GM23338 (cell line): ENCODE measurements at regions not wholly inside any gene's neighbourhood (a gene's known extent, or its start where the extent isn't known, plus 50 kb on each side); places are given as distances from the start of the nearest gene placed in this dataset.

ENCODE experiments used
- ATAC-seq: fragments of 200-7000 bp; cut with Tn5 transposase; 3 replicates; pipeline ENCODE4 v1.9.1; 2020
- DNase-seq: peaks from one replicate; pipeline ENCODE4 v3.0.0-alpha.2; 2015; ENCODE audit warnings: low spot score
- H2AFZ ChIP-seq: fragments of 200-600 bp; sonication (generic); 2 replicates; pipeline ENCODE4 v1.8.0; 2016; ENCODE audit warnings: antibody characterized with exemption, mild to moderate bottlenecking, moderate library complexity
- H3F3A ChIP-seq: fragments of 200-600 bp; sonication (generic); replicated peaks from 2 replicates; pipeline ENCODE4 v1.8.0; 2017; ENCODE audit warnings: antibody characterized with exemption, mixed run types, low read depth
- H3K27ac ChIP-seq: fragments of 200-600 bp; sonication (generic); 2 replicates; pipeline ENCODE4 v1.6.1; 2016; ENCODE audit warnings: low read depth
- H3K27me3 ChIP-seq: fragments of 200-600 bp; sonication (generic); 2 replicates; pipeline ENCODE4 v1.8.0; 2016; ENCODE audit warnings: mild to moderate bottlenecking, mixed run types, moderate library complexity; ENCODE audit not compliant: insufficient read depth
- H3K36me3 ChIP-seq: fragments of 200-600 bp; sonication (generic); 2 replicates; pipeline ENCODE4 v1.8.0; 2016; ENCODE audit warnings: mild to moderate bottlenecking; ENCODE audit not compliant: insufficient read depth
- H3K4me1 ChIP-seq: fragments of 200-600 bp; sonication (generic); 2 replicates; pipeline ENCODE4 v1.8.0; 2016; ENCODE audit warnings: mild to moderate bottlenecking, moderate library complexity; ENCODE audit not compliant: insufficient read depth
- H3K4me2 ChIP-seq: fragments of 200-600 bp; sonication (generic); 2 replicates; pipeline ENCODE4 v1.7.1; 2017; ENCODE audit warnings: mixed run types
- H3K4me3 ChIP-seq: fragments of 200-600 bp; sonication (generic); 2 replicates; pipeline ENCODE4 v1.6.1; 2016; ENCODE audit warnings: mixed run types
- H3K79me2 ChIP-seq: fragments of 200-600 bp; sonication (generic); replicated peaks from 2 replicates; pipeline ENCODE4 v1.8.0; 2017; ENCODE audit warnings: mild to moderate bottlenecking; ENCODE audit not compliant: insufficient read depth
- H3K9me2 ChIP-seq: fragments of 200-600 bp; sonication (generic); 2 replicates; pipeline ENCODE4 v1.8.0; 2017; ENCODE audit not compliant: insufficient read depth
- H4K20me1 ChIP-seq: fragments of 200-600 bp; sonication (generic); replicated peaks from 2 replicates; pipeline ENCODE4 v1.8.0; 2017; ENCODE audit warnings: mild to moderate bottlenecking; ENCODE audit not compliant: insufficient read depth
- H3K27ac Mint-ChIP-seq: 2 replicates; pipeline ENCODE4 v1.8.0; 2020; ENCODE audit warnings: inconsistent platforms, mild to moderate bottlenecking, moderate library complexity, mixed read lengths
- H3K27me3 Mint-ChIP-seq: 3 replicates; pipeline ENCODE4 v1.8.0; 2022; ENCODE audit warnings: low read depth, mild to moderate bottlenecking, moderate library complexity, mixed read lengths, inconsistent platforms; ENCODE audit not compliant: insufficient read depth, poor library complexity
- H3K36me3 Mint-ChIP-seq: 3 replicates; pipeline ENCODE4 v1.8.0; 2021; ENCODE audit warnings: low read depth, mild to moderate bottlenecking, inconsistent platforms, moderate library complexity, mixed read lengths
- H3K4me1 Mint-ChIP-seq: 3 replicates; pipeline ENCODE4 v1.8.0; 2020; ENCODE audit warnings: mild to moderate bottlenecking, inconsistent platforms, mixed read lengths
- H3K4me3 Mint-ChIP-seq: 3 replicates; pipeline ENCODE4 v1.8.0; 2021; ENCODE audit warnings: moderate library complexity, mild to moderate bottlenecking, inconsistent platforms, mixed read lengths
- H3K9me3 Mint-ChIP-seq: 3 replicates; pipeline ENCODE4 v1.8.0; 2020; ENCODE audit warnings: moderate library complexity, mild to moderate bottlenecking, inconsistent platforms, mixed read lengths
- CREB1 ChIP-seq: fragments of 250-450 bp; sonication (Bioruptor Pico); IDR thresholded peaks from 2 replicates; pipeline ENCODE4 v1.5.0; 2020; ENCODE audit warnings: low read depth, mild to moderate bottlenecking, moderate library complexity
- EZH2 ChIP-seq: fragments of 200-600 bp; sonication (generic); IDR thresholded peaks from one replicate; pipeline ENCODE4 v1.8.0; 2017; ENCODE audit warnings: antibody characterized with exemption, mild to moderate bottlenecking, low read depth; ENCODE audit not compliant: unreplicated experiment
- EZH2phosphoT487 ChIP-seq: fragments of 200-600 bp; sonication (generic); IDR thresholded peaks from one replicate; pipeline ENCODE4 v1.8.1; 2018; ENCODE audit warnings: antibody characterized with exemption; ENCODE audit not compliant: unreplicated experiment
- JUNB ChIP-seq: IDR thresholded peaks from one replicate; pipeline ENCODE4 v1.6.1; 2016; ENCODE audit warnings: antibody characterized with exemption; ENCODE audit not compliant: unreplicated experiment
- NANOG ChIP-seq: IDR thresholded peaks from 2 replicates; pipeline ENCODE4 v1.6.1; 2016; ENCODE audit warnings: antibody characterized with exemption, borderline replicate concordance
- POLR2AphosphoS5 ChIP-seq: IDR thresholded peaks from 2 replicates; pipeline ENCODE4 v1.6.1; 2016; ENCODE audit warnings: antibody characterized with exemption, low read depth
- STAT1 ChIP-seq: IDR thresholded peaks from one replicate; pipeline ENCODE4 v1.6.1; 2016; ENCODE audit warnings: antibody characterized with exemption; ENCODE audit not compliant: unreplicated experiment
- ZNF114 ChIP-seq: fragments of 250-450 bp; sonication (Bioruptor Pico); IDR thresholded peaks from 2 replicates; pipeline ENCODE4 v1.5.0; 2020; ENCODE audit warnings: mild to moderate bottlenecking, moderate library complexity
- ZNF331 ChIP-seq: fragments of 250-450 bp; sonication (Bioruptor Pico); IDR thresholded peaks from 2 replicates; pipeline ENCODE4 v1.5.0; 2020; ENCODE audit warnings: low read depth, mild to moderate bottlenecking, moderate library complexity
- TF ChIP-seq, protein P1 (sequence below): IDR thresholded peaks from 2 replicates; pipeline ENCODE4 v1.6.1; 2016; ENCODE audit warnings: antibody characterized with exemption
- TF ChIP-seq, protein P2 (sequence below): fragments of 250-450 bp; sonication (Bioruptor Pico); IDR thresholded peaks from 2 replicates; pipeline ENCODE4 v1.5.0; 2020; ENCODE audit warnings: mild to moderate bottlenecking, moderate library complexity
- TF ChIP-seq, protein P3 (sequence below): IDR thresholded peaks from one replicate; pipeline ENCODE4 v1.6.1; 2018; ENCODE audit warnings: antibody characterized with exemption; ENCODE audit not compliant: unreplicated experiment
- TF ChIP-seq, protein P4 (sequence below), 2 experiments: fragments of 200-600 bp in 1 of 2; sonication (generic) in 1 of 2; conservative IDR thresholded peaks; 2 replicates each; pipeline versions ENCODE4 v1.5.1 to v1.6.1; 2016 to 2017; ENCODE audit warnings: antibody characterized with exemption in 2 of 2, low read depth in 2 of 2, mild to moderate bottlenecking in 2 of 2, moderate library complexity in 1 of 2

DNA sequence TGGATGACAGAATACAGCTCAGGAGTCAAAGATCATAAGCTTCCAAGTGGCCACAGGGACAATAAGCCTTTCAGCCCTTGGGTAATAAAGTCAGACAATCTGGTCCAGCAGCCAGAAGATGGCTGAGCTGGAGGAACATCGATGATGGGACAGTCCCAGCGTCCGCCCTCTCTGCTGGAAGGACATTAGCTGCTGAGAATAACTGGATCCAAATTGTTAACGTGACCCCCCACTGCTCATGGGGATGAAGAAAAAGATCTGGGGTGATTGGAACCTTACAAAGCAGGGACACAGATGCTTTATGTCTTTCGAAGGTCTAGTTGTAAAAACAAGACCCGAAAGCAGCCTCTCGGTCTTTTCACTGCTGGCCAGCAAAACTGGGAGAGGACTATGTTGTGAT lies 71.0 kb downstream of the IGLL5 start:
- H3K27me3 Mint-ChIP-seq, result peaks cover 17% of the 10 kb centered on the region
- TF ChIP-seq EZH2 (no peak), NANOG (no peak), ZNF331 (CRISPR knock-in tag) (no peak), ZNF114 (no peak), CREB1 (CRISPR knock-in tag) (no peak), STAT1 (no peak), EZH2phosphoT487 (no peak), POLR2AphosphoS5 (no peak), JUNB (no peak)
- TF ChIP-seq, protein P1, sequence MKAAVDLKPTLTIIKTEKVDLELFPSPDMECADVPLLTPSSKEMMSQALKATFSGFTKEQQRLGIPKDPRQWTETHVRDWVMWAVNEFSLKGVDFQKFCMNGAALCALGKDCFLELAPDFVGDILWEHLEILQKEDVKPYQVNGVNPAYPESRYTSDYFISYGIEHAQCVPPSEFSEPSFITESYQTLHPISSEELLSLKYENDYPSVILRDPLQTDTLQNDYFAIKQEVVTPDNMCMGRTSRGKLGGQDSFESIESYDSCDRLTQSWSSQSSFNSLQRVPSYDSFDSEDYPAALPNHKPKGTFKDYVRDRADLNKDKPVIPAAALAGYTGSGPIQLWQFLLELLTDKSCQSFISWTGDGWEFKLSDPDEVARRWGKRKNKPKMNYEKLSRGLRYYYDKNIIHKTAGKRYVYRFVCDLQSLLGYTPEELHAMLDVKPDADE, result no peak
- TF ChIP-seq, protein P2, sequence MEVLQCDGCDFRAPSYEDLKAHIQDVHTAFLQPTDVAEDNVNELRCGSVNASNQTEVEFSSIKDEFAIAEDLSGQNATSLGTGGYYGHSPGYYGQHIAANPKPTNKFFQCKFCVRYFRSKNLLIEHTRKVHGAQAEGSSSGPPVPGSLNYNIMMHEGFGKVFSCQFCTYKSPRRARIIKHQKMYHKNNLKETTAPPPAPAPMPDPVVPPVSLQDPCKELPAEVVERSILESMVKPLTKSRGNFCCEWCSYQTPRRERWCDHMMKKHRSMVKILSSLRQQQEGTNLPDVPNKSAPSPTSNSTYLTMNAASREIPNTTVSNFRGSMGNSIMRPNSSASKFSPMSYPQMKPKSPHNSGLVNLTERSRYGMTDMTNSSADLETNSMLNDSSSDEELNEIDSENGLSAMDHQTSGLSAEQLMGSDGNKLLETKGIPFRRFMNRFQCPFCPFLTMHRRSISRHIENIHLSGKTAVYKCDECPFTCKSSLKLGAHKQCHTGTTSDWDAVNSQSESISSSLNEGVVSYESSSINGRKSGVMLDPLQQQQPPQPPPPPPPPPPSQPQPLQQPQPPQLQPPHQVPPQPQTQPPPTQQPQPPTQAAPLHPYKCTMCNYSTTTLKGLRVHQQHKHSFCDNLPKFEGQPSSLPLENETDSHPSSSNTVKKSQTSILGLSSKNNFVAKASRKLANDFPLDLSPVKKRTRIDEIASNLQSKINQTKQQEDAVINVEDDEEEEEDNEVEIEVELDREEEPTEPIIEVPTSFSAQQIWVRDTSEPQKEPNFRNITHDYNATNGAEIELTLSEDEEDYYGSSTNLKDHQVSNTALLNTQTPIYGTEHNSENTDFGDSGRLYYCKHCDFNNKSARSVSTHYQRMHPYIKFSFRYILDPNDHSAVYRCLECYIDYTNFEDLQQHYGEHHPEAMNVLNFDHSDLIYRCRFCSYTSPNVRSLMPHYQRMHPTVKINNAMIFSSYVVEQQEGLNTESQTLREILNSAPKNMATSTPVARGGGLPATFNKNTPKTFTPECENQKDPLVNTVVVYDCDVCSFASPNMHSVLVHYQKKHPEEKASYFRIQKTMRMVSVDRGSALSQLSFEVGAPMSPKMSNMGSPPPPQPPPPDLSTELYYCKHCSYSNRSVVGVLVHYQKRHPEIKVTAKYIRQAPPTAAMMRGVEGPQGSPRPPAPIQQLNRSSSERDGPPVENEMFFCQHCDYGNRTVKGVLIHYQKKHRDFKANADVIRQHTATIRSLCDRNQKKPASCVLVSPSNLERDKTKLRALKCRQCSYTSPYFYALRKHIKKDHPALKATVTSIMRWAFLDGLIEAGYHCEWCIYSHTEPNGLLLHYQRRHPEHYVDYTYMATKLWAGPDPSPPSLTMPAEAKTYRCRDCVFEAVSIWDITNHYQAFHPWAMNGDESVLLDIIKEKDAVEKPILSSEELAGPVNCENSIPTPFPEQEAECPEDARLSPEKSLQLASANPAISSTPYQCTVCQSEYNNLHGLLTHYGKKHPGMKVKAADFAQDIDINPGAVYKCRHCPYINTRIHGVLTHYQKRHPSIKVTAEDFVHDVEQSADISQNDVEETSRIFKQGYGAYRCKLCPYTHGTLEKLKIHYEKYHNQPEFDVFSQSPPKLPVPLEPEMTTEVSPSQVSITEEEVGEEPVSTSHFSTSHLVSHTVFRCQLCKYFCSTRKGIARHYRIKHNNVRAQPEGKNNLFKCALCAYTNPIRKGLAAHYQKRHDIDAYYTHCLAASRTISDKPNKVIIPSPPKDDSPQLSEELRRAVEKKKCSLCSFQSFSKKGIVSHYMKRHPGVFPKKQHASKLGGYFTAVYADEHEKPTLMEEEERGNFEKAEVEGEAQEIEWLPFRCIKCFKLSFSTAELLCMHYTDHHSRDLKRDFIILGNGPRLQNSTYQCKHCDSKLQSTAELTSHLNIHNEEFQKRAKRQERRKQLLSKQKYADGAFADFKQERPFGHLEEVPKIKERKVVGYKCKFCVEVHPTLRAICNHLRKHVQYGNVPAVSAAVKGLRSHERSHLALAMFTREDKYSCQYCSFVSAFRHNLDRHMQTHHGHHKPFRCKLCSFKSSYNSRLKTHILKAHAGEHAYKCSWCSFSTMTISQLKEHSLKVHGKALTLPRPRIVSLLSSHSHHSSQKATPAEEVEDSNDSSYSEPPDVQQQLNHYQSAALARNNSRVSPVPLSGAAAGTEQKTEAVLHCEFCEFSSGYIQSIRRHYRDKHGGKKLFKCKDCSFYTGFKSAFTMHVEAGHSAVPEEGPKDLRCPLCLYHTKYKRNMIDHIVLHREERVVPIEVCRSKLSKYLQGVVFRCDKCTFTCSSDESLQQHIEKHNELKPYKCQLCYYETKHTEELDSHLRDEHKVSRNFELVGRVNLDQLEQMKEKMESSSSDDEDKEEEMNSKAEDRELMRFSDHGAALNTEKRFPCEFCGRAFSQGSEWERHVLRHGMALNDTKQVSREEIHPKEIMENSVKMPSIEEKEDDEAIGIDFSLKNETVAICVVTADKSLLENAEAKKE (CRISPR knock-in tag), result no peak
- TF ChIP-seq, protein P3, sequence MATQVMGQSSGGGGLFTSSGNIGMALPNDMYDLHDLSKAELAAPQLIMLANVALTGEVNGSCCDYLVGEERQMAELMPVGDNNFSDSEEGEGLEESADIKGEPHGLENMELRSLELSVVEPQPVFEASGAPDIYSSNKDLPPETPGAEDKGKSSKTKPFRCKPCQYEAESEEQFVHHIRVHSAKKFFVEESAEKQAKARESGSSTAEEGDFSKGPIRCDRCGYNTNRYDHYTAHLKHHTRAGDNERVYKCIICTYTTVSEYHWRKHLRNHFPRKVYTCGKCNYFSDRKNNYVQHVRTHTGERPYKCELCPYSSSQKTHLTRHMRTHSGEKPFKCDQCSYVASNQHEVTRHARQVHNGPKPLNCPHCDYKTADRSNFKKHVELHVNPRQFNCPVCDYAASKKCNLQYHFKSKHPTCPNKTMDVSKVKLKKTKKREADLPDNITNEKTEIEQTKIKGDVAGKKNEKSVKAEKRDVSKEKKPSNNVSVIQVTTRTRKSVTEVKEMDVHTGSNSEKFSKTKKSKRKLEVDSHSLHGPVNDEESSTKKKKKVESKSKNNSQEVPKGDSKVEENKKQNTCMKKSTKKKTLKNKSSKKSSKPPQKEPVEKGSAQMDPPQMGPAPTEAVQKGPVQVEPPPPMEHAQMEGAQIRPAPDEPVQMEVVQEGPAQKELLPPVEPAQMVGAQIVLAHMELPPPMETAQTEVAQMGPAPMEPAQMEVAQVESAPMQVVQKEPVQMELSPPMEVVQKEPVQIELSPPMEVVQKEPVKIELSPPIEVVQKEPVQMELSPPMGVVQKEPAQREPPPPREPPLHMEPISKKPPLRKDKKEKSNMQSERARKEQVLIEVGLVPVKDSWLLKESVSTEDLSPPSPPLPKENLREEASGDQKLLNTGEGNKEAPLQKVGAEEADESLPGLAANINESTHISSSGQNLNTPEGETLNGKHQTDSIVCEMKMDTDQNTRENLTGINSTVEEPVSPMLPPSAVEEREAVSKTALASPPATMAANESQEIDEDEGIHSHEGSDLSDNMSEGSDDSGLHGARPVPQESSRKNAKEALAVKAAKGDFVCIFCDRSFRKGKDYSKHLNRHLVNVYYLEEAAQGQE, result no peak
- TF ChIP-seq, protein P4, sequence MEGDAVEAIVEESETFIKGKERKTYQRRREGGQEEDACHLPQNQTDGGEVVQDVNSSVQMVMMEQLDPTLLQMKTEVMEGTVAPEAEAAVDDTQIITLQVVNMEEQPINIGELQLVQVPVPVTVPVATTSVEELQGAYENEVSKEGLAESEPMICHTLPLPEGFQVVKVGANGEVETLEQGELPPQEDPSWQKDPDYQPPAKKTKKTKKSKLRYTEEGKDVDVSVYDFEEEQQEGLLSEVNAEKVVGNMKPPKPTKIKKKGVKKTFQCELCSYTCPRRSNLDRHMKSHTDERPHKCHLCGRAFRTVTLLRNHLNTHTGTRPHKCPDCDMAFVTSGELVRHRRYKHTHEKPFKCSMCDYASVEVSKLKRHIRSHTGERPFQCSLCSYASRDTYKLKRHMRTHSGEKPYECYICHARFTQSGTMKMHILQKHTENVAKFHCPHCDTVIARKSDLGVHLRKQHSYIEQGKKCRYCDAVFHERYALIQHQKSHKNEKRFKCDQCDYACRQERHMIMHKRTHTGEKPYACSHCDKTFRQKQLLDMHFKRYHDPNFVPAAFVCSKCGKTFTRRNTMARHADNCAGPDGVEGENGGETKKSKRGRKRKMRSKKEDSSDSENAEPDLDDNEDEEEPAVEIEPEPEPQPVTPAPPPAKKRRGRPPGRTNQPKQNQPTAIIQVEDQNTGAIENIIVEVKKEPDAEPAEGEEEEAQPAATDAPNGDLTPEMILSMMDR (conservative IDR thresholded peaks at IDR 0.05; ENCODE audit: low read depth in 2 of 2), result no peak
- Histone ChIP-seq H3K4me3 (no peak overlapping the region), H3K36me3 (no peaks in the 10 kb centered on the region), H3K4me2 (no peak overlapping the region), H3K79me2 (no peaks in the 10 kb centered on the region), H2AFZ (no peak overlapping the region), H3K4me1 (0 out of 2 replicates have a peak, but pooled peaks cover 4% of the 10 kb centered on the region), H3F3A (no peaks in the 10 kb centered on the region), H3K9me2 (no peaks in the 10 kb centered on the region), H4K20me1 (no peaks in the 10 kb centered on the region), H3K27ac (no peak overlapping the region), H3K27me3 (peaks cover 44% of the 10 kb centered on the region)
- H3K9me3 Mint-ChIP-seq, result peaks cover 13% of the 10 kb centered on the region
- no peak for ATAC-seq
- peaks cover 9% of the 10 kb centered on the region; the same call in 2 of the 3 replicates for H3K4me1 Mint-ChIP-seq
- no peak overlapping the region for H3K4me3 Mint-ChIP-seq
- no peak overlapping the region for H3K27ac Mint-ChIP-seq
- no peaks in the 10 kb centered on the region; the same call in 2 of the 3 replicates for H3K36me3 Mint-ChIP-seq
- no peak for DNase-seq
